Astrocyte (in vitro differentiated cells and primary cell): ENCODE measurements at regions not wholly inside any gene's neighbourhood (a gene's known extent, or its start where the extent isn't known, plus 50 kb on each side); places are given as distances from the start of the nearest gene placed in this dataset.

ENCODE experiments used
- DNase-seq: peaks from one replicate; pipeline ENCODE4 v3.0.0-alpha.2; 2010; ENCODE audit warnings: low read depth
- FAIRE-seq: peaks from 2 replicates; lab custom pipeline; 2011; peaks lifted over from hg19 to GRCh38; lab: Jason Lieb, UNC
- H2AFZ ChIP-seq: 2 replicates; pipeline ENCODE4 v1.6.0; 2012; ENCODE audit warnings: low read depth, low read length, inconsistent platforms
- H3K27ac ChIP-seq: 2 replicates; pipeline ENCODE4 v1.5.1; 2011; ENCODE audit warnings: low read depth, low read length, inconsistent platforms
- H3K27me3 ChIP-seq: 2 replicates; pipeline ENCODE4 v1.6.0; 2011; ENCODE audit warnings: low read length, inconsistent platforms; ENCODE audit not compliant: insufficient read depth
- H3K36me3 ChIP-seq: 2 replicates; pipeline ENCODE4 v1.5.1; 2011; ENCODE audit warnings: low read length, inconsistent platforms; ENCODE audit not compliant: insufficient read depth
- H3K4me1 ChIP-seq: 2 replicates; pipeline ENCODE4 v1.5.1; 2011; ENCODE audit warnings: low read length, inconsistent platforms; ENCODE audit not compliant: insufficient read depth
- H3K4me2 ChIP-seq: 2 replicates; pipeline ENCODE4 v1.6.0; 2012; ENCODE audit warnings: low read length, inconsistent platforms
- H3K4me3 ChIP-seq: 2 replicates; pipeline ENCODE4 v1.5.1; 2011; ENCODE audit warnings: low read depth, mild to moderate bottlenecking, low read length, inconsistent platforms; ENCODE audit not compliant: insufficient read depth
- H3K79me2 ChIP-seq: 2 replicates; pipeline ENCODE4 v1.6.0; 2012; ENCODE audit warnings: mild to moderate bottlenecking, low read length, inconsistent platforms; ENCODE audit not compliant: insufficient read depth
- H3K9ac ChIP-seq: 2 replicates; pipeline ENCODE4 v1.6.0; 2012; ENCODE audit warnings: mild to moderate bottlenecking, low read length, inconsistent platforms
- H3K9me3 ChIP-seq: 2 replicates; pipeline ENCODE4 v1.5.1; 2012; ENCODE audit warnings: low read depth, mild to moderate bottlenecking, low read length, inconsistent platforms; ENCODE audit not compliant: insufficient read depth
- H4K20me1 ChIP-seq: 2 replicates; pipeline ENCODE4 v1.6.0; 2012; ENCODE audit warnings: low read length, inconsistent platforms; ENCODE audit not compliant: insufficient read depth
- H3K27ac Mint-ChIP-seq: one replicate; pipeline ENCODE4 v1.8.0; 2021; ENCODE audit warnings: mild to moderate bottlenecking, mixed read lengths; ENCODE audit not compliant: unreplicated experiment
- H3K27me3 Mint-ChIP-seq: one replicate; pipeline ENCODE4 v1.8.0; 2021; ENCODE audit warnings: low read depth, mixed read lengths; ENCODE audit not compliant: unreplicated experiment
- H3K36me3 Mint-ChIP-seq: one replicate; pipeline ENCODE4 v1.8.0; 2021; ENCODE audit warnings: low read depth, mixed read lengths; ENCODE audit not compliant: unreplicated experiment
- H3K4me1 Mint-ChIP-seq: one replicate; pipeline ENCODE4 v1.8.0; 2021; ENCODE audit warnings: low read depth, mixed read lengths; ENCODE audit not compliant: unreplicated experiment
- H3K4me3 Mint-ChIP-seq: one replicate; pipeline ENCODE4 v1.8.0; 2021; ENCODE audit warnings: mild to moderate bottlenecking, moderate library complexity, mixed read lengths; ENCODE audit not compliant: unreplicated experiment
- H3K9me3 Mint-ChIP-seq: one replicate; pipeline ENCODE4 v1.8.0; 2021; ENCODE audit warnings: mild to moderate bottlenecking, mixed read lengths; ENCODE audit not compliant: unreplicated experiment
- EZH2 ChIP-seq: IDR thresholded peaks from 2 replicates; pipeline ENCODE4 v1.6.1; 2012; ENCODE audit warnings: mild to moderate bottlenecking, low read length, inconsistent platforms; ENCODE audit not compliant: insufficient read depth
- TF ChIP-seq, protein P1 (sequence below): IDR thresholded peaks from 2 replicates; pipeline ENCODE4 v1.5.1; 2011; ENCODE audit warnings: low read depth, mild to moderate bottlenecking, inconsistent platforms, low read length, moderate library complexity; ENCODE audit not compliant: insufficient read depth

DNA sequence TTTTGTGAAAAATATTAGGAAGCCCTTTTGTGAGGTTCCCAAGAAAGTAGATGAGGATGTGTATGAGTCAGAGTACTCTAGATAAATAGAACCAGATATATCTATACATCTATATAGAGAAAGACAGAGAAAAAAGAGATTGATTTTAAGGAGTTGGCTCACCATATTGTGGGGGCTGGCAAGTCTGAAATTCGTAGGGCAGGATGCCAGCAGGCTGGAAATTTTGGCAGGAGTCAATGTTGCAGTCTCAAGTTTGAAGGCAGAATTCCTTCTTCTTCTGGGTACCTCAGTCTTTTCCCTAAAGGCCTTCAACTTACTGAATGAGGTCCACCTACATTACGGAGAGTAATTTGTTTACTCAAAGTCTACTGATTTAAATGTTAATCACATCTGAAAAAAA, 65.3 kb upstream of the SAMD3 start:
- no peaks in the 10 kb centered on the region for H4K20me1 ChIP-seq
- no peak overlapping the region for H3K27ac ChIP-seq
- Mint-ChIP-seq H3K9me3 (peaks cover 2% of the 10 kb centered on the region), H3K27me3 (no peaks in the 10 kb centered on the region), H3K27ac (no peak overlapping the region), H3K4me1 (no peaks in the 10 kb centered on the region), H3K36me3 (no peaks in the 10 kb centered on the region), H3K4me3 (no peak overlapping the region)
- no peaks in the 10 kb centered on the region for H3K36me3 ChIP-seq
- FAIRE-seq, result no peak
- no peaks in the 10 kb centered on the region for H3K9me3 ChIP-seq
- H3K79me2 ChIP-seq, result no peaks in the 10 kb centered on the region
- H3K4me1 ChIP-seq, result no peaks in the 10 kb centered on the region
- TF ChIP-seq, protein P1, sequence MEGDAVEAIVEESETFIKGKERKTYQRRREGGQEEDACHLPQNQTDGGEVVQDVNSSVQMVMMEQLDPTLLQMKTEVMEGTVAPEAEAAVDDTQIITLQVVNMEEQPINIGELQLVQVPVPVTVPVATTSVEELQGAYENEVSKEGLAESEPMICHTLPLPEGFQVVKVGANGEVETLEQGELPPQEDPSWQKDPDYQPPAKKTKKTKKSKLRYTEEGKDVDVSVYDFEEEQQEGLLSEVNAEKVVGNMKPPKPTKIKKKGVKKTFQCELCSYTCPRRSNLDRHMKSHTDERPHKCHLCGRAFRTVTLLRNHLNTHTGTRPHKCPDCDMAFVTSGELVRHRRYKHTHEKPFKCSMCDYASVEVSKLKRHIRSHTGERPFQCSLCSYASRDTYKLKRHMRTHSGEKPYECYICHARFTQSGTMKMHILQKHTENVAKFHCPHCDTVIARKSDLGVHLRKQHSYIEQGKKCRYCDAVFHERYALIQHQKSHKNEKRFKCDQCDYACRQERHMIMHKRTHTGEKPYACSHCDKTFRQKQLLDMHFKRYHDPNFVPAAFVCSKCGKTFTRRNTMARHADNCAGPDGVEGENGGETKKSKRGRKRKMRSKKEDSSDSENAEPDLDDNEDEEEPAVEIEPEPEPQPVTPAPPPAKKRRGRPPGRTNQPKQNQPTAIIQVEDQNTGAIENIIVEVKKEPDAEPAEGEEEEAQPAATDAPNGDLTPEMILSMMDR, result no peak
- TF ChIP-seq EZH2, result no peak
- no peak overlapping the region for H3K4me3 ChIP-seq
- no peak overlapping the region for H2AFZ ChIP-seq
- no peaks in the 10 kb centered on the region for H3K27me3 ChIP-seq
- no peak overlapping the region for H3K9ac ChIP-seq
- DNase-seq, result peak; percentile 6
- H3K4me2 ChIP-seq, result no peak overlapping the region

DNA sequence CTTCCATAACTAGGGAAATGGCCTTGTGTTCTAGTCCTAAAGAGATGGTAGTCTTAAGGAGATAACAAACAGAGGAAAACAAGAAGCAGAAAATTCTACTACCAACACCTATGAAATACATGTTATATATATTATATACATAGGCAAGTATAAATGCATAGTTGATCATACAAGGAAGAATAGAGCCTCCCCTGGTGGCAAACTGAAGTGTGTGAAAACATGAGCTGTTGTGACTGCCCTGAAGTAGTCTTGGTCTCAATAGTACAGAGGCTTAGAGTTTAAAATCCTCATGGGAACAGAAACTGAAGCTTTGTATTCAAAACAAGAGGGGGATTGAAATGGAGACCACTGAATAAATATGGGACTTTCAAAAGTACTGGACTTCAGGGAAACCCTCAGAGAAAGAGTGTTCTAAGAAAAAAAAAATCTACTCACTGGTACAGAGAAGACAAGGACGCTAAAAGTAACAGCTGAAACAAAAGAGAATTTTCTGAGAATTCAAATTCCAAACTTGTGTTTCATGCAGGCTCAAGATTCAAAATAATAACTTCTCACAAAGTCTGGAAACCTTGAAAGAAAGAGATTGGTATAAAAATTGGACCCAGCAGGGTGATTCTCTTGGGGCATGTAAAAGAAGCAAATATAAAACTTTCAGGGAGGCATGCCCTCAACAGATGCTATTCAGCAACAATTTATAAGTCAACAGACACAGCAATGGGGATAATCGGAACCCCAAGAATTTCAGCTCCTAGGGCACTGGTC, 59.7 kb upstream of the SAMD3 start:
- FAIRE-seq, result no peak
- H3K4me1 Mint-ChIP-seq, result no peaks in the 10 kb centered on the region
- no peak overlapping the region for H3K9ac ChIP-seq

More for the DNA sequence above, 59.7 kb upstream of the SAMD3 start:
- peaks cover 2% of the 10 kb centered on the region for H3K9me3 Mint-ChIP-seq
- no peaks in the 10 kb centered on the region for H4K20me1 ChIP-seq
- no peaks in the 10 kb centered on the region for H3K36me3 Mint-ChIP-seq
- H3K4me3 Mint-ChIP-seq, result no peak overlapping the region
- H3K36me3 ChIP-seq, result no peaks in the 10 kb centered on the region
- H3K4me2 ChIP-seq, result no peak overlapping the region
- no peaks in the 10 kb centered on the region for H3K4me1 ChIP-seq
- no peaks in the 10 kb centered on the region for H3K9me3 ChIP-seq
- DNase-seq, result peak; percentile 8
- no peaks in the 10 kb centered on the region for H3K27me3 ChIP-seq
- H3K27ac Mint-ChIP-seq, result no peak overlapping the region
- H2AFZ ChIP-seq, result no peak overlapping the region
- H3K27ac ChIP-seq, result no peak overlapping the region
- no peaks in the 10 kb centered on the region for H3K27me3 Mint-ChIP-seq
- no peak for TF ChIP-seq EZH2
- TF ChIP-seq, protein P1, result peak; percentile 33
- no peaks in the 10 kb centered on the region for H3K79me2 ChIP-seq
- H3K4me3 ChIP-seq, result no peak overlapping the region
